Ovary (tissue), 3 donors: ENCODE measurements at regions not wholly inside any gene's neighbourhood (a gene's known extent, or its start where the extent isn't known, plus 50 kb on each side); places are given as distances from the start of the nearest gene placed in this dataset.

Experiments used
- EP300 ChIP-seq: sonication (generic); formaldehyde crosslinking; IDR thresholded peaks from one replicate; pipeline ENCODE4 v1.6.1; 2017; ENCODE audit warnings: antibody characterized with exemption
- TF ChIP-seq, protein P1 (sequence below), 3 donors: fragments of 450-650 bp in 2 of 3; fragments of 200-600 bp in 1 of 3; IDR thresholded peaks; one replicate each; pipeline versions ENCODE4 v1.5.1 to v1.8.0; 2016 to 2022; ENCODE audit warnings: antibody characterized with exemption in 3 of 3, mild to moderate bottlenecking in 1 of 3
- donor health status: DM: no; HTN: no; CAD: no.

DNA sequence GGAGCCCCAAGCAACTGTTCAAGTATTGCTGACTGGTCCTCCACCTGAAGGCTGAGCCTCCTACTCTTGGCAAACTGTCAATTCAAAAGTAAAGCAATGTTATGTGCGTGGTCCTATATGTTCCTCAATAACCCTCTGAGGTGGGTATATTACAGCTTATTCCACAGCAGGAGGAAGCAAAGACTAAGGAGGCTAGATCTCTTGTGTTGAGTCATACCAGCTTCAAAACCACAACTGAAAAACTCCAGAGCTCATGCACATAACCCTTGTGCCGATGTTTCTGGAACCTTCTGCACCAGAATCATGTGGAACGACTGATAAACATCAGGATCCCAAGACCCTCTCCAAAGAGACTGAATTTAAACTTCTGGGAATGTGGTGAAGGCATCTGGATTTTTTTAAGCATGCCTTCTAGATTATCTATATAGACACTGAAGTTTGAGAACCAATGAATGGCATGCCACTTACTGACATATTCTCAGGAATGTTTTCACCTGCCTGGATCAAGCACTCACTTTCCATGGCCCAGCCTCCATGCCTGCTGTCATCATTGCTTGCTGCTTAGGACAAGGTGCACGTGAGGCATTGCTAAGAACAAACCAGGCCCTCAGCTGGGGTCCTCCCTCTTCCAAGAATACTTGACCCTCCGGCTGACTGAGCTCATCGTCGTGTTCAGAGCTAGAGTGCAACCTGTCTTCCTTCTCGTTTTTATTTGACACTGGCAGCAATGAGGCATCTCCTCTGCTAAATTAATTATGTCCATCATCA is 194.7 kb downstream of the BCL11B start:
- TF ChIP-seq, protein P1, sequence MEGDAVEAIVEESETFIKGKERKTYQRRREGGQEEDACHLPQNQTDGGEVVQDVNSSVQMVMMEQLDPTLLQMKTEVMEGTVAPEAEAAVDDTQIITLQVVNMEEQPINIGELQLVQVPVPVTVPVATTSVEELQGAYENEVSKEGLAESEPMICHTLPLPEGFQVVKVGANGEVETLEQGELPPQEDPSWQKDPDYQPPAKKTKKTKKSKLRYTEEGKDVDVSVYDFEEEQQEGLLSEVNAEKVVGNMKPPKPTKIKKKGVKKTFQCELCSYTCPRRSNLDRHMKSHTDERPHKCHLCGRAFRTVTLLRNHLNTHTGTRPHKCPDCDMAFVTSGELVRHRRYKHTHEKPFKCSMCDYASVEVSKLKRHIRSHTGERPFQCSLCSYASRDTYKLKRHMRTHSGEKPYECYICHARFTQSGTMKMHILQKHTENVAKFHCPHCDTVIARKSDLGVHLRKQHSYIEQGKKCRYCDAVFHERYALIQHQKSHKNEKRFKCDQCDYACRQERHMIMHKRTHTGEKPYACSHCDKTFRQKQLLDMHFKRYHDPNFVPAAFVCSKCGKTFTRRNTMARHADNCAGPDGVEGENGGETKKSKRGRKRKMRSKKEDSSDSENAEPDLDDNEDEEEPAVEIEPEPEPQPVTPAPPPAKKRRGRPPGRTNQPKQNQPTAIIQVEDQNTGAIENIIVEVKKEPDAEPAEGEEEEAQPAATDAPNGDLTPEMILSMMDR (IDR thresholded peaks at IDR 0.05) = no peak
- TF ChIP-seq EP300 = no peak
